ENCODE measurements at regions not wholly inside any gene's neighbourhood (a gene's known extent, or its start where the extent isn't known, plus 50 kb on each side); places are given as distances from the start of the nearest gene placed in this dataset.
"Not testable (repeated sequence)": the region's sequence is repeated elsewhere in the genome, so short reads cannot be mapped to it uniquely, and the experiment has no call there.

GRCh38 chr2:195569255-195569654, 87.8 kb upstream of the SLC39A10 start:
- no peak for DNase-seq

GRCh38 chr2:195564625-195565135, 92.3 kb upstream of the SLC39A10 start:
- DNase-seq, result not testable (repeated sequence)

GRCh38 chr2:195563857-195564512, 93.0 kb upstream of the SLC39A10 start:
- DNase-seq, result no peak

GRCh38 chr2:195562570-195563566, 94.2 kb upstream of the SLC39A10 start:
- no peak for DNase-seq

GRCh38 chr2:195561116-195561921, 95.7 kb upstream of the SLC39A10 start:
- DNase-seq, result no peak

GRCh38 chr2:195560209-195560895, 96.7 kb upstream of the SLC39A10 start:
- no peak for DNase-seq

GRCh38 chr2:195559431-195559914, 97.6 kb upstream of the SLC39A10 start:
- DNase-seq, result no peak

GRCh38 chr2:195555971-195556370, 101.1 kb upstream of the SLC39A10 start:
- no peak for DNase-seq

- DNase-seq, result no peak
Observed at GRCh38 chr2:195552581-195552980, 104.4 kb upstream of the SLC39A10 start.

GRCh38 chr2:195548198-195548940, 108.7 kb upstream of the SLC39A10 start:
- no peak for DNase-seq

GRCh38 chr2:195547268-195547840, 109.7 kb upstream of the SLC39A10 start:
- DNase-seq, result not testable (repeated sequence)

GRCh38 chr2:195545811-195546210, 111.2 kb upstream of the SLC39A10 start:
- DNase-seq, result no peak

GRCh38 chr2:195543902-195544894, 112.8 kb upstream of the SLC39A10 start:
- no peak for DNase-seq

GRCh38 chr2:195543063-195543462, 114.0 kb upstream of the SLC39A10 start:
- no peak for DNase-seq

- DNase-seq, result no peak
Observed at GRCh38 chr2:195542067-195542466, 115.0 kb upstream of the SLC39A10 start.

GRCh38 chr2:195538937-195539336, 118.1 kb upstream of the SLC39A10 start:
- no peak for DNase-seq

GRCh38 chr2:195537811-195538210, 119.2 kb upstream of the SLC39A10 start:
- DNase-seq, result no peak

GRCh38 chr2:195536906-195537305, 120.1 kb upstream of the SLC39A10 start:
- no peak for DNase-seq

GRCh38 chr2:195535911-195536522, 121.0 kb upstream of the SLC39A10 start:
- no peak for DNase-seq
